ENCODE measurements at regions not wholly inside any gene's neighbourhood (a gene's known extent, or its start where the extent isn't known, plus 50 kb on each side); places are given as distances from the start of the nearest gene placed in this dataset. TPM values are rescaled to one million over a fixed set of nuclear protein-coding genes. Genes with fewer than 3 reads are reported as not detected.

Small RNA genes in the stretch of these regions (small RNA-seq; reads per million reads assigned to genes)
- gene AC105424.1 (not detected), gene RF00156 (not detected), gene RN7SL205P (not detected), gene RNU6-224P (not detected)
